ENCODE measurements at regions not wholly inside any gene's neighbourhood (a gene's known extent, or its start where the extent isn't known, plus 50 kb on each side); places are given as distances from the start of the nearest gene placed in this dataset.

GRCh38 chr3:70874196-70874595 is 561.8 kb upstream of the MDFIC2 start:
- no peak for FAIRE-seq
- no peak for TF ChIP-seq CTCF (IDR thresholded peaks at IDR 0.05; ENCODE audit: insufficient read depth, missing control alignments)
- DNase-seq (ENCODE audit: insufficient read length, low spot score) = no peak

GRCh38 chr3:70873686-70874085 is 561.2 kb upstream of the MDFIC2 start:
- no peak for TF ChIP-seq CTCF (IDR thresholded peaks at IDR 0.05; ENCODE audit: insufficient read depth, missing control alignments)
- FAIRE-seq (no peak), DNase-seq (ENCODE audit: insufficient read length, low spot score) (no peak)

GRCh38 chr3:70871909-70872656 is 559.6 kb upstream of the MDFIC2 start:
- FAIRE-seq (no peak), DNase-seq (ENCODE audit: insufficient read length, low spot score) (no peak)
- no peak for TF ChIP-seq CTCF (IDR thresholded peaks at IDR 0.05; ENCODE audit: insufficient read depth, missing control alignments)

- no peak for TF ChIP-seq CTCF (IDR thresholded peaks at IDR 0.05; ENCODE audit: insufficient read depth, missing control alignments)
- FAIRE-seq = no peak
These were observed 558.1 kb upstream of the MDFIC2 start for GRCh38 chr3:70870576-70870975.

GRCh38 chr3:70868561-70868960 is 556.1 kb upstream of the MDFIC2 start:
- FAIRE-seq (no peak), DNase-seq (ENCODE audit: insufficient read length, low spot score) (no peak)
- TF ChIP-seq CTCF (IDR thresholded peaks at IDR 0.05; ENCODE audit: insufficient read depth, missing control alignments) = no peak

More at GRCh38 chr3:70870576-70870975, 558.1 kb upstream of the MDFIC2 start:
- DNase-seq (ENCODE audit: insufficient read length, low spot score) = no peak

GRCh38 chr3:70863049-70863448 is 550.6 kb upstream of the MDFIC2 start:
- DNase-seq (ENCODE audit: insufficient read length, low spot score) (no peak), FAIRE-seq (no peak)
- no peak for TF ChIP-seq CTCF (IDR thresholded peaks at IDR 0.05; ENCODE audit: insufficient read depth, missing control alignments)

GRCh38 chr3:70861855-70862254 is 549.4 kb upstream of the MDFIC2 start:
- DNase-seq (ENCODE audit: insufficient read length, low spot score) (no peak), FAIRE-seq (no peak)

More at GRCh38 chr3:70861855-70862254, 549.4 kb upstream of the MDFIC2 start:
- no peak for TF ChIP-seq CTCF (IDR thresholded peaks at IDR 0.05; ENCODE audit: insufficient read depth, missing control alignments)

Data from D721Med (cell line).